ENCODE measurements at regions not wholly inside any gene's neighbourhood (a gene's known extent, or its start where the extent isn't known, plus 50 kb on each side); places are given as distances from the start of the nearest gene placed in this dataset.

DNA sequence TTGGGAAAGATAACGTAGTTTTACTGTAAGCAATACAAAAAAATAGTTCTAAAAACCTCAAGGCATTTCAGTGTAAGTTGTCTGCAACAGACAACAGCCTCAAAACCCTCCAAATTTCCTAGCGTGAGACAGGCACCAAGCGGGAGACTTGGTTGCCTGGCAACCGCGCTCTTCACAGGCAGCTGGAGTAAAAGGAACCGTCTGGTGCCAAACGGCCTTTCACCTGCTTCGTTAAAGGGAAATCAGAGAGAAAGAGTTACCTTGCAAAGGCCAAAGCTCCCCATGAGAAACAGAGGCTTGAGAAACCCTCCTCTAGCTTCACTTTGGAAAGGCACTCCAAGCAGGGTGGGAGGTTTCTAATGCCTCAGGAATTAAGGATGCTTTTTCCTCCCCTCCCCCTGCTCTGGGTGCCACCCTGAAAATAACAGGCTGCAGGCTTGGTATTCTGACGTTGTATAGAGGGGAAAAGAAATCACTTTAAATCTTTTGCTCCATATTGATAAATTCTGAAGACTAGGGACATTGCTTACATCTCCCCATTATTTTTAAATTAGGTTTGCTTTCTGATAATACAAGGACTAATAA lies 129.7 kb upstream of the UFL1 start:
- Histone ChIP-seq H3K4me1 (ENCODE audit: control insufficient read depth, insufficient read depth, low read length) (no peaks in the 10 kb centered on the region), H3K4me3 (ENCODE audit: low read depth, low read length) (no peak overlapping the region), H3K36me3 (ENCODE audit: control insufficient read depth in 2 of 2, insufficient read depth in 1 of 2, low read length in 2 of 2) (no peaks in the 10 kb centered on the region), H3K9me3 (ENCODE audit: control insufficient read depth, insufficient read depth, low read depth, low read length) (no peaks in the 10 kb centered on the region), H3K27ac (ENCODE audit: extremely low read depth, low read depth, low read length) (no peak overlapping the region)
- TF ChIP-seq ZNF223 (tag by site-specific recombination; IDR thresholded peaks at IDR 0.05) (no peak), ZNF133 (tag by site-specific recombination; IDR thresholded peaks at IDR 0.05) (no peak), RBAK (tag by site-specific recombination; IDR thresholded peaks at IDR 0.05) (no peak), PRDM6 (tag by site-specific recombination; IDR thresholded peaks at IDR 0.05) (no peak), ZBTB8A (tag by site-specific recombination; IDR thresholded peaks at IDR 0.05) (no peak), ZNF530 (tag by site-specific recombination; IDR thresholded peaks at IDR 0.05; ENCODE audit: low read depth) (no peak), ZNF302 (tag by site-specific recombination; IDR thresholded peaks at IDR 0.05; ENCODE audit: low read depth) (no peak), SETDB1 (IDR thresholded peaks at IDR 0.05; ENCODE audit: insufficient read length, low read length) (no peak), KLF1 (tag by site-specific recombination; IDR thresholded peaks at IDR 0.05) (no peak), ZNF132 (tag by site-specific recombination; IDR thresholded peaks at IDR 0.05; ENCODE audit: borderline replicate concordance) (no peak), ZNF19 (tag by site-specific recombination; IDR thresholded peaks at IDR 0.05; ENCODE audit: low read depth) (no peak), ZNF610 (tag by site-specific recombination; IDR thresholded peaks at IDR 0.05; ENCODE audit: borderline replicate concordance) (no peak), TSHZ1 (tag by site-specific recombination; IDR thresholded peaks at IDR 0.05; ENCODE audit: borderline replicate concordance) (no peak)
- TF ChIP-seq, protein P1, sequence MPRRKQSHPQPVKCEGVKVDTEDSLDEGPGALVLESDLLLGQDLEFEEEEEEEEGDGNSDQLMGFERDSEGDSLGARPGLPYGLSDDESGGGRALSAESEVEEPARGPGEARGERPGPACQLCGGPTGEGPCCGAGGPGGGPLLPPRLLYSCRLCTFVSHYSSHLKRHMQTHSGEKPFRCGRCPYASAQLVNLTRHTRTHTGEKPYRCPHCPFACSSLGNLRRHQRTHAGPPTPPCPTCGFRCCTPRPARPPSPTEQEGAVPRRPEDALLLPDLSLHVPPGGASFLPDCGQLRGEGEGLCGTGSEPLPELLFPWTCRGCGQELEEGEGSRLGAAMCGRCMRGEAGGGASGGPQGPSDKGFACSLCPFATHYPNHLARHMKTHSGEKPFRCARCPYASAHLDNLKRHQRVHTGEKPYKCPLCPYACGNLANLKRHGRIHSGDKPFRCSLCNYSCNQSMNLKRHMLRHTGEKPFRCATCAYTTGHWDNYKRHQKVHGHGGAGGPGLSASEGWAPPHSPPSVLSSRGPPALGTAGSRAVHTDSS (tag by site-specific recombination; IDR thresholded peaks at IDR 0.05): no peak
- TF ChIP-seq, protein P2, sequence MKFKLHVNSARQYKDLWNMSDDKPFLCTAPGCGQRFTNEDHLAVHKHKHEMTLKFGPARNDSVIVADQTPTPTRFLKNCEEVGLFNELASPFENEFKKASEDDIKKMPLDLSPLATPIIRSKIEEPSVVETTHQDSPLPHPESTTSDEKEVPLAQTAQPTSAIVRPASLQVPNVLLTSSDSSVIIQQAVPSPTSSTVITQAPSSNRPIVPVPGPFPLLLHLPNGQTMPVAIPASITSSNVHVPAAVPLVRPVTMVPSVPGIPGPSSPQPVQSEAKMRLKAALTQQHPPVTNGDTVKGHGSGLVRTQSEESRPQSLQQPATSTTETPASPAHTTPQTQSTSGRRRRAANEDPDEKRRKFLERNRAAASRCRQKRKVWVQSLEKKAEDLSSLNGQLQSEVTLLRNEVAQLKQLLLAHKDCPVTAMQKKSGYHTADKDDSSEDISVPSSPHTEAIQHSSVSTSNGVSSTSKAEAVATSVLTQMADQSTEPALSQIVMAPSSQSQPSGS (tag by site-specific recombination; IDR thresholded peaks at IDR 0.05; ENCODE audit: low read depth): no peak
- ChIA-PET POLR2A (no interaction called here), CTCF (no interaction called here)

GRCh38 chr6:96394727-96395126 lies 126.9 kb upstream of the UFL1 start:
- no peak overlapping the region for H3K27ac ChIP-seq (ENCODE audit: extremely low read depth, low read depth, low read length)
- H3K9me3 ChIP-seq (ENCODE audit: control insufficient read depth, insufficient read depth, low read depth, low read length): no peaks in the 10 kb centered on the region
- ChIA-PET CTCF (interaction anchor here (0.7 kb wide), 2 partner anchors 206 to 637 kb away, joined by 3 to 4 read pairs; no protein-coding TSS in a partner anchor), POLR2A (no interaction called here)
- H3K4me3 ChIP-seq (ENCODE audit: low read depth, low read length): no peak overlapping the region
- no peak for TF ChIP-seq ZNF623 (tag by site-specific recombination; IDR thresholded peaks at IDR 0.05)
- no peak for TF ChIP-seq ZNF791 (tag by site-specific recombination; IDR thresholded peaks at IDR 0.05)
- no peak for TF ChIP-seq ZNF391 (tag by site-specific recombination; IDR thresholded peaks at IDR 0.05; ENCODE audit: borderline replicate concordance, low read depth)
- no peak for TF ChIP-seq ZNF837 (tag by site-specific recombination; IDR thresholded peaks at IDR 0.05)
- TF ChIP-seq ZNF211 (tag by site-specific recombination; IDR thresholded peaks at IDR 0.05; ENCODE audit: low read depth): no peak
- TF ChIP-seq ZNF571 (tag by site-specific recombination; IDR thresholded peaks at IDR 0.05): no peak
- no peak for TF ChIP-seq SCRT2 (tag by site-specific recombination; IDR thresholded peaks at IDR 0.05)
- no peak for TF ChIP-seq ZBTB7A (tag by site-specific recombination; IDR thresholded peaks at IDR 0.05; ENCODE audit: low read depth)
- TF ChIP-seq ZNF148 (tag by site-specific recombination; IDR thresholded peaks at IDR 0.05; ENCODE audit: borderline replicate concordance): no peak
- no peak for TF ChIP-seq MZF1 (tag by site-specific recombination; IDR thresholded peaks at IDR 0.05; ENCODE audit: borderline replicate concordance)
- no peaks in the 10 kb centered on the region for H3K4me1 ChIP-seq (ENCODE audit: control insufficient read depth, insufficient read depth, low read length)
- H3K36me3 ChIP-seq (ENCODE audit: control insufficient read depth in 2 of 2, insufficient read depth in 1 of 2, low read length in 2 of 2): no peaks in the 10 kb centered on the region

Data from HEK293 (cell line).